ENCODE measurements at regions not wholly inside any gene's neighbourhood (a gene's known extent, or its start where the extent isn't known, plus 50 kb on each side); places are given as distances from the start of the nearest gene placed in this dataset.

DNA sequence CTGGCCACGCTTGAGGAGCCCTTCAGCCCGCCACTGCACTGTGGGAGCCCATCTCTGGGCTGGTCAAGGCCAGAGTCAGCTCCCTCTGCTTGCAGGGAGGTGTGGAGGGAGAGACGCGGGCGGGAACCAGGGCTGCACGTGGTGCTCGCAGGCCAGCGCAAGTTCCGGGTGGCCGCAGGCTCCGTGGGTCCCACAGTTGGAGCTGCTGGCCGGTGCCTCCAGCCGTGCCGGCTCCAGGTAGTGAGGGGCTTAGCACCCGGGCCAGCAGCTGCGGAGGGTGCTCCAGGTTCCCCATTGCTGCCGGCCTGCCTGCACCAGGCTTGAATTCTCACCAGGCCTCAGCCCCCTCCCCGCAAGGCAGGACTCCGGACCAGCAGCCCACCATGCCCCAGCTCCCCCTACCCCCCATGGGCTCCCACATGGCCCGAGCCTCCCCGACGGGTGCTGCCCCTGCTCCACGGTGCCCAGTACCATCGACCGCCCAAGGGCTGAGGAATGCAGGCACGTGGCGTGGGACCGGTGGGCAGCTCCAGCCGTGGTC is 192.8 kb upstream of the IZUMO3 start:
- TF ChIP-seq, protein P1, sequence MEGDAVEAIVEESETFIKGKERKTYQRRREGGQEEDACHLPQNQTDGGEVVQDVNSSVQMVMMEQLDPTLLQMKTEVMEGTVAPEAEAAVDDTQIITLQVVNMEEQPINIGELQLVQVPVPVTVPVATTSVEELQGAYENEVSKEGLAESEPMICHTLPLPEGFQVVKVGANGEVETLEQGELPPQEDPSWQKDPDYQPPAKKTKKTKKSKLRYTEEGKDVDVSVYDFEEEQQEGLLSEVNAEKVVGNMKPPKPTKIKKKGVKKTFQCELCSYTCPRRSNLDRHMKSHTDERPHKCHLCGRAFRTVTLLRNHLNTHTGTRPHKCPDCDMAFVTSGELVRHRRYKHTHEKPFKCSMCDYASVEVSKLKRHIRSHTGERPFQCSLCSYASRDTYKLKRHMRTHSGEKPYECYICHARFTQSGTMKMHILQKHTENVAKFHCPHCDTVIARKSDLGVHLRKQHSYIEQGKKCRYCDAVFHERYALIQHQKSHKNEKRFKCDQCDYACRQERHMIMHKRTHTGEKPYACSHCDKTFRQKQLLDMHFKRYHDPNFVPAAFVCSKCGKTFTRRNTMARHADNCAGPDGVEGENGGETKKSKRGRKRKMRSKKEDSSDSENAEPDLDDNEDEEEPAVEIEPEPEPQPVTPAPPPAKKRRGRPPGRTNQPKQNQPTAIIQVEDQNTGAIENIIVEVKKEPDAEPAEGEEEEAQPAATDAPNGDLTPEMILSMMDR (IDR thresholded peaks at IDR 0.05 in 8 of 11, conservative IDR thresholded peaks at IDR 0.05 in 3 of 11) = no peak
- TF ChIP-seq POLR2AphosphoS5 (IDR thresholded peaks at IDR 0.05) (no peak), POLR2A (IDR thresholded peaks at IDR 0.05) (no peak)

Data from spleen (tissue), 7 donors.